Testis (tissue), 2 donors: ENCODE measurements at regions not wholly inside any gene's neighbourhood (a gene's known extent, or its start where the extent isn't known, plus 50 kb on each side); places are given as distances from the start of the nearest gene placed in this dataset.

Experiments used
- DNase-seq: peaks from one replicate; pipeline ENCODE4 v3.0.0-alpha.2; 2019
- H3K27ac ChIP-seq, 2 donors: fragments of 200-600 bp; sonication (generic); one replicate each; pipeline ENCODE4 v1.5.1; 2019
- H3K27me3 ChIP-seq: fragments of 200-600 bp; sonication (generic); one replicate; pipeline ENCODE4 v1.5.1; 2019
- H3K36me3 ChIP-seq: fragments of 200-600 bp; sonication (generic); one replicate; pipeline ENCODE4 v1.5.1; 2017; ENCODE audit warnings: low read depth; ENCODE audit errors: missing control alignments
- H3K4me1 ChIP-seq: fragments of 200-600 bp; sonication (generic); one replicate; pipeline ENCODE4 v1.5.1; 2019
- H3K4me3 ChIP-seq, 2 donors: fragments of 200-600 bp; sonication (generic); one replicate each; pipeline ENCODE4 v1.5.1; 2017 to 2019
- H3K9me3 ChIP-seq: fragments of 200-600 bp; sonication (generic); one replicate; pipeline ENCODE4 v1.5.1; 2017
- POLR2A ChIP-seq: fragments of 450-650 bp; IDR thresholded peaks from one replicate; pipeline ENCODE4 v1.6.1; 2017; ENCODE audit warnings: antibody characterized with exemption, mild to moderate bottlenecking, moderate library complexity
- WGBS, 2 donors: methylation state at CpG; one replicate each; pipeline ENCODE4 v1.1.5; 2018; 5-methylcytosine and 5-hydroxymethylcytosine counted together
- intact Hi-C: fragments of 100-400 bp; cut with DNase I; formaldehyde crosslinking; loops from one replicate; pipeline ENCODE4 v1.15.1; 2023; ENCODE audit warnings: low total_unique reads
- TF ChIP-seq, protein P1 (sequence below), 3 experiments: fragments of 450-650 bp in 2 of 3; fragments of 200-600 bp in 1 of 3; sonication (generic) in 1 of 3; IDR thresholded peaks; one replicate each; pipeline ENCODE4 v1.5.1; 2016 to 2019; ENCODE audit warnings: antibody characterized with exemption in 3 of 3, mild to moderate bottlenecking in 2 of 3, moderate library complexity in 1 of 3

DNA sequence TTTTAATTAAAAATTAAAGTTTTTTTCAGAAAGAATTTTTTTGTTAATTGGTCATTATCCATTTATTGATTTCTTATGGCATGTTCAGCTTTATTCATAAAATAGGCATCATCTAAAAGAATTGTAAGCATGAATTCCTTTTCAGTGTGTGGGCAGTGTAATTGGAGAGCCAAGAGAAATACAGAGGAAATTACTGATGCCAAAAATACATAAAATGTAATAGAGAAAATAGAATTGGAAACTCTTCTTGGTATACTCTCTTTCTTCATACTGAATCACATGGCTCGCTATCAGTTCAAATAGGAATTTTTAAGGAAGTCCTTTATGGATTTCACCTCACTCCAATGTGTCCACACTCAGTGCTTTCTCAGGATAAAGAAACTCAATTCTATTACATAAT, 663.6 kb upstream of the NRXN1 start:
- no peak overlapping the region for H3K27ac ChIP-seq
- no peak overlapping the region for H3K4me3 ChIP-seq
- no peaks in the 10 kb centered on the region for H3K4me1 ChIP-seq
- TF ChIP-seq, protein P1, sequence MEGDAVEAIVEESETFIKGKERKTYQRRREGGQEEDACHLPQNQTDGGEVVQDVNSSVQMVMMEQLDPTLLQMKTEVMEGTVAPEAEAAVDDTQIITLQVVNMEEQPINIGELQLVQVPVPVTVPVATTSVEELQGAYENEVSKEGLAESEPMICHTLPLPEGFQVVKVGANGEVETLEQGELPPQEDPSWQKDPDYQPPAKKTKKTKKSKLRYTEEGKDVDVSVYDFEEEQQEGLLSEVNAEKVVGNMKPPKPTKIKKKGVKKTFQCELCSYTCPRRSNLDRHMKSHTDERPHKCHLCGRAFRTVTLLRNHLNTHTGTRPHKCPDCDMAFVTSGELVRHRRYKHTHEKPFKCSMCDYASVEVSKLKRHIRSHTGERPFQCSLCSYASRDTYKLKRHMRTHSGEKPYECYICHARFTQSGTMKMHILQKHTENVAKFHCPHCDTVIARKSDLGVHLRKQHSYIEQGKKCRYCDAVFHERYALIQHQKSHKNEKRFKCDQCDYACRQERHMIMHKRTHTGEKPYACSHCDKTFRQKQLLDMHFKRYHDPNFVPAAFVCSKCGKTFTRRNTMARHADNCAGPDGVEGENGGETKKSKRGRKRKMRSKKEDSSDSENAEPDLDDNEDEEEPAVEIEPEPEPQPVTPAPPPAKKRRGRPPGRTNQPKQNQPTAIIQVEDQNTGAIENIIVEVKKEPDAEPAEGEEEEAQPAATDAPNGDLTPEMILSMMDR (IDR thresholded peaks at IDR 0.05): no peak
- no peak for TF ChIP-seq POLR2A
- intact Hi-C loops: no loop called here
- no peak for DNase-seq
- 29 to 58% methylated on average over 1 of the region's 1 CpG for WGBS, 2 donors
- no peaks in the 10 kb centered on the region for H3K9me3 ChIP-seq
- no peaks in the 10 kb centered on the region for H3K36me3 ChIP-seq
- no peaks in the 10 kb centered on the region for H3K27me3 ChIP-seq

GRCh38 chr2:51693640-51694039, 661.7 kb upstream of the NRXN1 start:
- H3K27ac ChIP-seq: no peak overlapping the region
- no peaks in the 10 kb centered on the region for H3K27me3 ChIP-seq
- no peak overlapping the region for H3K4me3 ChIP-seq
- no peaks in the 10 kb centered on the region for H3K4me1 ChIP-seq
- DNase-seq: no peak
- H3K9me3 ChIP-seq: no peaks in the 10 kb centered on the region
- TF ChIP-seq, protein P1 (IDR thresholded peaks at IDR 0.05): no peak
- no peak for TF ChIP-seq POLR2A
- intact Hi-C loops: no loop called here
- WGBS, 2 donors: 61 to 65% methylated on average over 1 of the region's 1 CpG
- no peaks in the 10 kb centered on the region for H3K36me3 ChIP-seq

DNA sequence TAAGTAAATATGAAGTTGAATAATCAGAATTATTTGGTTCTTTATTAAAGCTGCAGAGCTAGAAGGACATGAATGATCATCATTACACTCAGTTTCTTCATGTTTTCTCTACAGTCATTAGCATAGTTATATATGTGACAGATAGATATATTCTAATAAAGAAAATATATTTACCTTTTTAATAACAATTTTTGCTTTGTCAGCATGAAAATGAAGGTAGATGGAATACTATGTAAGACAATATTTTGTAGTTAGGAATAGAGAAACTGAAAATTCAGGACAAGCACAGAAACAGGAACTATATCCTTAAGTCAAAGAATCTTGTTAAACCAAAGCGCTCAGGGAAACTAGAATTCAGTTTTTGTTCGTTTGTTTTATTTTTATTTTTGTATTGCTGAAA, 649.9 kb upstream of the NRXN1 start:
- DNase-seq: no peak
- no peaks in the 10 kb centered on the region for H3K9me3 ChIP-seq
- intact Hi-C loops: no loop called here
- no peak overlapping the region for H3K27ac ChIP-seq
- no peaks in the 10 kb centered on the region for H3K4me1 ChIP-seq
- no peak overlapping the region for H3K4me3 ChIP-seq
- TF ChIP-seq POLR2A: no peak
- TF ChIP-seq, protein P1 (IDR thresholded peaks at IDR 0.05): no peak
- WGBS, 2 donors: 77 to 87% methylated on average over 2 of the region's 2 CpGs
- H3K27me3 ChIP-seq: no peaks in the 10 kb centered on the region
- no peaks in the 10 kb centered on the region for H3K36me3 ChIP-seq

- Histone ChIP-seq H3K4me1 (no peaks in the 10 kb centered on the region), H3K36me3 (no peaks in the 10 kb centered on the region), H3K27me3 (no peaks in the 10 kb centered on the region), H3K27ac (no peak overlapping the region), H3K4me3 (no peak overlapping the region), H3K9me3 (no peaks in the 10 kb centered on the region)
- 45 to 93% methylated on average over 1 to 2 of the region's 2 CpGs for WGBS, 2 donors
- TF ChIP-seq, protein P1 (IDR thresholded peaks at IDR 0.05): no peak
- no peak for TF ChIP-seq POLR2A
- intact Hi-C loops: no loop called here
- no peak for DNase-seq
These were observed 641.7 kb upstream of the NRXN1 start for GRCh38 chr2:51673628-51674027.

GRCh38 chr2:51667679-51668078, 635.7 kb upstream of the NRXN1 start:
- TF ChIP-seq, protein P1 (IDR thresholded peaks at IDR 0.05): no peak
- TF ChIP-seq POLR2A: no peak
- Histone ChIP-seq H3K4me1 (no peaks in the 10 kb centered on the region), H3K36me3 (no peaks in the 10 kb centered on the region), H3K9me3 (no peaks in the 10 kb centered on the region), H3K27ac (no peak overlapping the region), H3K4me3 (no peak overlapping the region), H3K27me3 (no peaks in the 10 kb centered on the region)
- DNase-seq: no peak
- 15 to 25% methylated on average over 1 of the region's 1 CpG for WGBS, 2 donors
- intact Hi-C loops: no loop called here
